ENCODE measurements at regions not wholly inside any gene's neighbourhood (a gene's known extent, or its start where the extent isn't known, plus 50 kb on each side); places are given as distances from the start of the nearest gene placed in this dataset.

DNA sequence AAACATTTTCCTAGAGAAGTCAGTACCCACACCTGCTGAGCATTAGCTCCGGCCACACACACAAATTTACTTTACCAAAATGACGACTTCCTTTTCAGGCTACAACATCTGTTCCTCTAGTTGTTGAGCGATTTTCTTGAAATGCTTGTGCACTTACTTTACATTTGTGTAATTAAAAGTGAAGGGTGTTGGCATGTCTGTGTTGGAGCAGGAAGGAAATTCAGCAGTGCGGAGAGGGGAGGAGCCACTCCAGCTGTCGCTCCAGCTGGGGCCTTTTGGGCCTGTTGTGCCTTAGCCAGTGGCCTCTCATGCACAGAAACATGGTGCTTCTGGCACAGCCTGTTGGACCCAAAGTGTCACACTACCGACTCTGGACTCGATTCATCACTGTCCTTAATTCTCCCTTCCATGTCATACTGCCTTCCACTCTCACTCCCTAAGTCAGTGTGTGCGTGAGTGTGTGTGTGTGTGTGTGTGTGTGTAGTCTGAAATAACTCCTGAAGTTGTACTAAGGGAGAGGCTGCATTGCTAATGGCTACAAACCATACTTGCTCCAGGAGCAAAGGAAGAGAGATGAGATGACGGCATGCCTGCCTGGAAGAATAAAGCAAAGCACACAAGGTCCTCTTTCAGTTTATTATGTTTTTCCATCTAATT is 191.8 kb upstream of the ARG1 start:
- TF ChIP-seq MXD4 (CRISPR knock-in tag; IDR thresholded peaks at IDR 0.05; ENCODE audit: borderline replicate concordance) (no peak), ZNF263 (CRISPR knock-in tag; IDR thresholded peaks at IDR 0.05; ENCODE audit: low read depth) (no peak), ZNF423 (CRISPR knock-in tag; IDR thresholded peaks at IDR 0.05) (no peak), ZBTB21 (CRISPR knock-in tag; IDR thresholded peaks at IDR 0.05; ENCODE audit: borderline replicate concordance) (no peak), NFYB (CRISPR knock-in tag; conservative IDR thresholded peaks at IDR 0.05; ENCODE audit: low read depth) (no peak), GTF2I (CRISPR knock-in tag; conservative IDR thresholded peaks at IDR 0.05) (no peak), GABPB1 (CRISPR knock-in tag; IDR thresholded peaks at IDR 0.05) (no peak), ZNF121 (CRISPR knock-in tag; IDR thresholded peaks at IDR 0.05) (no peak), ATF1 (CRISPR knock-in tag; IDR thresholded peaks at IDR 0.05) (no peak), CREM (CRISPR knock-in tag; IDR thresholded peaks at IDR 0.05) (no peak)
- TF ChIP-seq, protein P1, sequence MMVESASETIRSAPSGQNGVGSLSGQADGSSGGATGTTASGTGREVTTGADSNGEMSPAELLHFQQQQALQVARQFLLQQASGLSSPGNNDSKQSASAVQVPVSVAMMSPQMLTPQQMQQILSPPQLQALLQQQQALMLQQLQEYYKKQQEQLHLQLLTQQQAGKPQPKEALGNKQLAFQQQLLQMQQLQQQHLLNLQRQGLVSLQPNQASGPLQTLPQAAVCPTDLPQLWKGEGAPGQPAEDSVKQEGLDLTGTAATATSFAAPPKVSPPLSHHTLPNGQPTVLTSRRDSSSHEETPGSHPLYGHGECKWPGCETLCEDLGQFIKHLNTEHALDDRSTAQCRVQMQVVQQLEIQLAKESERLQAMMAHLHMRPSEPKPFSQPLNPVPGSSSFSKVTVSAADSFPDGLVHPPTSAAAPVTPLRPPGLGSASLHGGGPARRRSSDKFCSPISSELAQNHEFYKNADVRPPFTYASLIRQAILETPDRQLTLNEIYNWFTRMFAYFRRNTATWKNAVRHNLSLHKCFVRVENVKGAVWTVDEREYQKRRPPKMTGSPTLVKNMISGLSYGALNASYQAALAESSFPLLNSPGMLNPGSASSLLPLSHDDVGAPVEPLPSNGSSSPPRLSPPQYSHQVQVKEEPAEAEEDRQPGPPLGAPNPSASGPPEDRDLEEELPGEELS (CRISPR knock-in tag; IDR thresholded peaks at IDR 0.05) = no peak
- TF ChIP-seq, protein P2, sequence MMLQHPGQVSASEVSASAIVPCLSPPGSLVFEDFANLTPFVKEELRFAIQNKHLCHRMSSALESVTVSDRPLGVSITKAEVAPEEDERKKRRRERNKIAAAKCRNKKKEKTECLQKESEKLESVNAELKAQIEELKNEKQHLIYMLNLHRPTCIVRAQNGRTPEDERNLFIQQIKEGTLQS (CRISPR knock-in tag; conservative IDR thresholded peaks at IDR 0.05) = no peak
- TF ChIP-seq, protein P3, sequence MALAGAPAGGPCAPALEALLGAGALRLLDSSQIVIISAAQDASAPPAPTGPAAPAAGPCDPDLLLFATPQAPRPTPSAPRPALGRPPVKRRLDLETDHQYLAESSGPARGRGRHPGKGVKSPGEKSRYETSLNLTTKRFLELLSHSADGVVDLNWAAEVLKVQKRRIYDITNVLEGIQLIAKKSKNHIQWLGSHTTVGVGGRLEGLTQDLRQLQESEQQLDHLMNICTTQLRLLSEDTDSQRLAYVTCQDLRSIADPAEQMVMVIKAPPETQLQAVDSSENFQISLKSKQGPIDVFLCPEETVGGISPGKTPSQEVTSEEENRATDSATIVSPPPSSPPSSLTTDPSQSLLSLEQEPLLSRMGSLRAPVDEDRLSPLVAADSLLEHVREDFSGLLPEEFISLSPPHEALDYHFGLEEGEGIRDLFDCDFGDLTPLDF (CRISPR knock-in tag; IDR thresholded peaks at IDR 0.05) = no peak
- Mint-ChIP-seq H3K4me1 (peaks cover 34% of the 10 kb centered on the region), H3K27ac (no peak overlapping the region), H3K27me3 (ENCODE audit: low read depth) (no peaks in the 10 kb centered on the region; the same call in 1 of the 2 replicates), H3K9me3 (peaks cover 25% of the 10 kb centered on the region), H3K36me3 (peaks cover 20% of the 10 kb centered on the region), H3K4me3 (no peak overlapping the region)
- no peak for DNase-seq (ENCODE audit: low spot score)
- ChIA-PET CTCF (no interaction called here), POLR2A (no interaction called here)
- ATAC-seq = no peak

DNA sequence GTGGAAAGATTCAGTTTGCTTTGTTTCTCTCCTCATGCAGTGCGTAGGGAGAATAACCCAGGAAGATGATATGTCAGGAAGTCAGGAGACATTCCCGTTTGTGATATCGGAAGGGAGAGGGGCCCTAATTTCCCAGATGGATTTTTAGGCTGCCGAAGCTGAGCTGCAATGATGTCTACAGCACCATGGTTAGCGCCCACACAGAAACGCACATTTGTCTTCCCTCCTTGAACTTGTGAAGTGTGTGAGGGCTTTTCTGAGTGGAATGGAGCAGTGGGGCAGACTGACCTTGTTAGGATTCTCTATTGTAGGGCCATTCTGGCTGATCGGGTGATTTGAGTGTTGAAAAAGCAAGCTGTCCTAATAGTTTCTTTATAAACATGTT is 191.3 kb upstream of the ARG1 start:
- no peak for ATAC-seq
- ChIA-PET CTCF (no interaction called here), POLR2A (no interaction called here)

DNA sequence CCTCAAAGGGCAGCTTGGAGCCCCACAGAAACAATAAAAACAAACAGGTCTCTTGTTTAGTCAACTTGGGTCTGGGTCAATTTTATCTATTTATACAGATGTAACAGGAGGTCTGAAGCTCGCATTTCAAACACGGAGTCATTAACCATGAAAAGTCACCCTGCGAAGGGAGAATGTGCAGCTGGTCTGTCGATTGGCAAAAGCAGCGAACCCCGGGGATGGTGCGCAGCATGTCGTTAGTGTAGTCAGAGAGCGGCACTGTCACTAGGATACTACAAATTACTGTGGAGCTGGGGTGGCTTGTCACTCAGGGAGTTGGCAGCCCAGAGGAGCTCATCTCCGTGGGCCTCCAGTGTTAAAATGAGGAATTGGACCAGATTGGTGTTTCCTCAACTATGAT is 190.4 kb upstream of the ARG1 start:
- Mint-ChIP-seq H3K27ac (no peak overlapping the region), H3K9me3 (peaks cover 26% of the 10 kb centered on the region)
- TF ChIP-seq, protein P4, sequence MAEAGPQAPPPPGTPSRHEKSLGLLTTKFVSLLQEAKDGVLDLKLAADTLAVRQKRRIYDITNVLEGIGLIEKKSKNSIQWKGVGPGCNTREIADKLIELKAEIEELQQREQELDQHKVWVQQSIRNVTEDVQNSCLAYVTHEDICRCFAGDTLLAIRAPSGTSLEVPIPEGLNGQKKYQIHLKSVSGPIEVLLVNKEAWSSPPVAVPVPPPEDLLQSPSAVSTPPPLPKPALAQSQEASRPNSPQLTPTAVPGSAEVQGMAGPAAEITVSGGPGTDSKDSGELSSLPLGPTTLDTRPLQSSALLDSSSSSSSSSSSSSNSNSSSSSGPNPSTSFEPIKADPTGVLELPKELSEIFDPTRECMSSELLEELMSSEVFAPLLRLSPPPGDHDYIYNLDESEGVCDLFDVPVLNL (CRISPR knock-in tag; IDR thresholded peaks at IDR 0.05; ENCODE audit: borderline replicate concordance, low read depth) = no peak
- TF ChIP-seq, protein P5, sequence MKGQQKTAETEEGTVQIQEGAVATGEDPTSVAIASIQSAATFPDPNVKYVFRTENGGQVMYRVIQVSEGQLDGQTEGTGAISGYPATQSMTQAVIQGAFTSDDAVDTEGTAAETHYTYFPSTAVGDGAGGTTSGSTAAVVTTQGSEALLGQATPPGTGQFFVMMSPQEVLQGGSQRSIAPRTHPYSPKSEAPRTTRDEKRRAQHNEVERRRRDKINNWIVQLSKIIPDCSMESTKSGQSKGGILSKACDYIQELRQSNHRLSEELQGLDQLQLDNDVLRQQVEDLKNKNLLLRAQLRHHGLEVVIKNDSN (CRISPR knock-in tag; IDR thresholded peaks at IDR 0.05) = no peak
- TF ChIP-seq, protein P6, sequence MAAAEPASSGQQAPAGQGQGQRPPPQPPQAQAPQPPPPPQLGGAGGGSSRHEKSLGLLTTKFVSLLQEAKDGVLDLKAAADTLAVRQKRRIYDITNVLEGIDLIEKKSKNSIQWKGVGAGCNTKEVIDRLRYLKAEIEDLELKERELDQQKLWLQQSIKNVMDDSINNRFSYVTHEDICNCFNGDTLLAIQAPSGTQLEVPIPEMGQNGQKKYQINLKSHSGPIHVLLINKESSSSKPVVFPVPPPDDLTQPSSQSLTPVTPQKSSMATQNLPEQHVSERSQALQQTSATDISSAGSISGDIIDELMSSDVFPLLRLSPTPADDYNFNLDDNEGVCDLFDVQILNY (CRISPR knock-in tag; IDR thresholded peaks at IDR 0.05) = no peak
- no peak for TF ChIP-seq ETV6 (CRISPR knock-in tag; IDR thresholded peaks at IDR 0.05)
- TF ChIP-seq GRHL2 (CRISPR knock-in tag; IDR thresholded peaks at IDR 0.05; ENCODE audit: insufficient replicate concordance, severe bottlenecking) = no peak
- no peak for TF ChIP-seq ZNF263 (CRISPR knock-in tag; IDR thresholded peaks at IDR 0.05; ENCODE audit: low read depth)
- no peak for TF ChIP-seq NFATC4 (CRISPR knock-in tag; IDR thresholded peaks at IDR 0.05)
- no peak for TF ChIP-seq MXD4 (CRISPR knock-in tag; IDR thresholded peaks at IDR 0.05; ENCODE audit: borderline replicate concordance)
- TF ChIP-seq CBFB (CRISPR knock-in tag; IDR thresholded peaks at IDR 0.05; ENCODE audit: low read depth) = no peak

More for the DNA sequence above, 191.3 kb upstream of the ARG1 start:
- H3K27ac Mint-ChIP-seq = no peak overlapping the region
- DNase-seq (ENCODE audit: low spot score) = no peak
- TF ChIP-seq SP1 (CRISPR knock-in tag; conservative IDR thresholded peaks at IDR 0.05) (no peak), FOXK1 (CRISPR knock-in tag; IDR thresholded peaks at IDR 0.05) (no peak), RELA (CRISPR knock-in tag; IDR thresholded peaks at IDR 0.05; ENCODE audit: borderline replicate concordance) (no peak), NR3C1 (CRISPR knock-in tag; conservative IDR thresholded peaks at IDR 0.05; ENCODE audit: low read depth) (no peak), IRF2 (CRISPR knock-in tag; IDR thresholded peaks at IDR 0.05; ENCODE audit: borderline replicate concordance, low read depth) (no peak), TP53 (CRISPR knock-in tag; IDR thresholded peaks at IDR 0.05) (no peak), SMAD3 (CRISPR knock-in tag; IDR thresholded peaks at IDR 0.05; ENCODE audit: borderline replicate concordance) (no peak), ZNF138 (CRISPR knock-in tag; conservative IDR thresholded peaks at IDR 0.05) (no peak), CREB1 (CRISPR knock-in tag; IDR thresholded peaks at IDR 0.05) (no peak)
- TF ChIP-seq, protein P2 (CRISPR knock-in tag; conservative IDR thresholded peaks at IDR 0.05) = no peak
- H3K36me3 Mint-ChIP-seq = peaks cover 21% of the 10 kb centered on the region
- H3K4me3 Mint-ChIP-seq = no peak overlapping the region
- no peaks in the 10 kb centered on the region; the same call in 1 of the 2 replicates for H3K27me3 Mint-ChIP-seq (ENCODE audit: low read depth)
- peaks cover 35% of the 10 kb centered on the region for H3K4me1 Mint-ChIP-seq
- H3K9me3 Mint-ChIP-seq = peaks cover 26% of the 10 kb centered on the region

More for the DNA sequence above, 190.4 kb upstream of the ARG1 start:
- Mint-ChIP-seq H3K4me1 (peaks cover 43% of the 10 kb centered on the region), H3K4me3 (no peak overlapping the region), H3K36me3 (peaks cover 21% of the 10 kb centered on the region), H3K27me3 (ENCODE audit: low read depth) (no peaks in the 10 kb centered on the region; the same call in 1 of the 2 replicates)
- no peak for ATAC-seq
- no peak for DNase-seq (ENCODE audit: low spot score)
- POLR2A ChIA-PET = no interaction called here
- CTCF ChIA-PET = no interaction called here
